Loucy (cell line): ENCODE measurements at regions not wholly inside any gene's neighbourhood (a gene's known extent, or its start where the extent isn't known, plus 50 kb on each side); places are given as distances from the start of the nearest gene placed in this dataset.

Experiments used
- H2AFZ ChIP-seq: fragments of 200-600 bp; sonication (generic); 2 replicates; pipeline ENCODE4 v1.6.0; 2016; ENCODE audit warnings: antibody characterized with exemption, mild to moderate bottlenecking, low read length, moderate library complexity
- H3F3A ChIP-seq: fragments of 200-600 bp; 2 replicates; pipeline ENCODE4 v1.6.0; 2016; ENCODE audit warnings: antibody characterized with exemption, low read depth, mild to moderate bottlenecking
- H3K27me3 ChIP-seq: fragments of 200-600 bp; sonication (generic); 2 replicates; pipeline ENCODE4 v1.6.1; 2014; ENCODE audit warnings: low read length, mild to moderate bottlenecking; ENCODE audit not compliant: insufficient read depth, poor library complexity, severe bottlenecking
- H3K36me3 ChIP-seq: fragments of 200-600 bp; sonication (generic); 2 replicates; pipeline ENCODE4 v1.6.1; 2016; ENCODE audit warnings: low read length; ENCODE audit not compliant: insufficient read depth
- H3K4me1 ChIP-seq: fragments of 200-600 bp; sonication (generic); 2 replicates; pipeline ENCODE4 v1.5.1; 2014; ENCODE audit warnings: low read length, mild to moderate bottlenecking; ENCODE audit not compliant: insufficient read depth, poor library complexity, severe bottlenecking
- H3K4me2 ChIP-seq: fragments of 200-600 bp; sonication (generic); 2 replicates; pipeline ENCODE4 v1.6.0; 2014; ENCODE audit warnings: antibody characterized with exemption, low read length, low read depth, mild to moderate bottlenecking; ENCODE audit not compliant: poor library complexity, severe bottlenecking
- H3K4me3 ChIP-seq: fragments of 200-600 bp; sonication (generic); 2 replicates; pipeline ENCODE4 v1.5.1; 2014; ENCODE audit warnings: low read length, mild to moderate bottlenecking, mixed read lengths; ENCODE audit not compliant: poor library complexity, severe bottlenecking
- H3K79me2 ChIP-seq: fragments of 200-600 bp; sonication (generic); 2 replicates; pipeline ENCODE4 v1.6.1; 2014; ENCODE audit warnings: low read length; ENCODE audit not compliant: insufficient read depth
- H3K9ac ChIP-seq: fragments of 200-600 bp; sonication (generic); 2 replicates; pipeline ENCODE4 v1.6.0; 2014; ENCODE audit warnings: mild to moderate bottlenecking, low read depth, low read length, moderate library complexity; ENCODE audit not compliant: poor library complexity, severe bottlenecking
- H3K9me2 ChIP-seq: fragments of 200-600 bp; sonication (generic); replicated peaks from 2 replicates; pipeline ENCODE4 v1.6.1; 2016; ENCODE audit warnings: low read depth, low read length, mixed read lengths
- H3K9me3 ChIP-seq: fragments of 200-600 bp; sonication (generic); 2 replicates; pipeline ENCODE4 v1.6.1; 2014; ENCODE audit warnings: mild to moderate bottlenecking, antibody characterized with exemption, low read length, low read depth; ENCODE audit not compliant: insufficient read depth
- H4K20me1 ChIP-seq: fragments of 200-600 bp; sonication (generic); 2 replicates; pipeline ENCODE4 v1.6.0; 2014; ENCODE audit warnings: antibody characterized with exemption, low read length, mild to moderate bottlenecking; ENCODE audit not compliant: insufficient read depth, poor library complexity, severe bottlenecking
- CTCF ChIP-seq: fragments of 200-600 bp; sonication (generic); conservative IDR thresholded peaks from 2 replicates; pipeline ENCODE4 v1.5.1; 2014; ENCODE audit warnings: mild to moderate bottlenecking, antibody characterized with exemption, low read length
- EZH2phosphoT487 ChIP-seq: fragments of 200-600 bp; IDR thresholded peaks from 2 replicates; pipeline ENCODE4 v1.6.1; 2018; ENCODE audit warnings: antibody characterized with exemption, mild to moderate bottlenecking, moderate library complexity, borderline replicate concordance

GRCh38 chr6:8644306-8644705 lies 209.0 kb upstream of the SLC35B3 start:
- H3K4me2 ChIP-seq, result no peak overlapping the region
- H2AFZ ChIP-seq, result no peak overlapping the region
- no peaks in the 10 kb centered on the region for H3K4me1 ChIP-seq
- no peaks in the 10 kb centered on the region for H3K79me2 ChIP-seq
- H3K36me3 ChIP-seq, result no peaks in the 10 kb centered on the region
- no peak overlapping the region for H3K4me3 ChIP-seq
- no peaks in the 10 kb centered on the region for H3K9me2 ChIP-seq
- no peak for TF ChIP-seq EZH2phosphoT487
- TF ChIP-seq CTCF, result no peak
- no peaks in the 10 kb centered on the region for H3F3A ChIP-seq
- H3K9ac ChIP-seq, result no peak overlapping the region
- H3K27me3 ChIP-seq, result no peaks in the 10 kb centered on the region
- H4K20me1 ChIP-seq, result no peaks in the 10 kb centered on the region
- no peaks in the 10 kb centered on the region for H3K9me3 ChIP-seq

- Histone ChIP-seq H3K9me2 (no peaks in the 10 kb centered on the region), H3K4me3 (no peak overlapping the region), H3K9ac (no peak overlapping the region), H3K36me3 (no peaks in the 10 kb centered on the region), H3F3A (no peaks in the 10 kb centered on the region), H3K4me1 (no peaks in the 10 kb centered on the region), H3K27me3 (no peaks in the 10 kb centered on the region), H3K79me2 (no peaks in the 10 kb centered on the region), H2AFZ (no peak overlapping the region), H3K4me2 (no peak overlapping the region), H4K20me1 (no peaks in the 10 kb centered on the region), H3K9me3 (no peaks in the 10 kb centered on the region)
- TF ChIP-seq CTCF (no peak), EZH2phosphoT487 (no peak)
Measured at GRCh38 chr6:8642854-8643253, 207.5 kb upstream of the SLC35B3 start.

GRCh38 chr6:8642131-8642530 lies 206.8 kb upstream of the SLC35B3 start:
- no peak overlapping the region for H3K9ac ChIP-seq
- H3K9me2 ChIP-seq, result no peaks in the 10 kb centered on the region
- no peak overlapping the region for H3K4me2 ChIP-seq
- H3K9me3 ChIP-seq, result no peaks in the 10 kb centered on the region
- no peak overlapping the region for H3K4me3 ChIP-seq
- H2AFZ ChIP-seq, result no peak overlapping the region
- no peaks in the 10 kb centered on the region for H3K4me1 ChIP-seq
- H3K36me3 ChIP-seq, result no peaks in the 10 kb centered on the region
- no peaks in the 10 kb centered on the region for H3K79me2 ChIP-seq
- no peaks in the 10 kb centered on the region for H3F3A ChIP-seq
- no peaks in the 10 kb centered on the region for H4K20me1 ChIP-seq
- no peak for TF ChIP-seq CTCF
- TF ChIP-seq EZH2phosphoT487, result no peak
- H3K27me3 ChIP-seq, result no peaks in the 10 kb centered on the region
